Glutamatergic neuron (in vitro differentiated cells): ENCODE measurements at regions not wholly inside any gene's neighbourhood (a gene's known extent, or its start where the extent isn't known, plus 50 kb on each side); places are given as distances from the start of the nearest gene placed in this dataset.

Experiments
- DNase-seq: peaks from one replicate; pipeline ENCODE4 v3.0.0; 2022
- H3K27ac Mint-ChIP-seq: one replicate; pipeline ENCODE4 v1.8.0; 2020; ENCODE audit warnings: mild to moderate bottlenecking, mixed read lengths, inconsistent platforms; ENCODE audit not compliant: unreplicated experiment
- H3K27me3 Mint-ChIP-seq: one replicate; pipeline ENCODE4 v1.8.0; 2020; ENCODE audit warnings: mild to moderate bottlenecking, moderate library complexity, mixed read lengths, inconsistent platforms; ENCODE audit not compliant: unreplicated experiment
- H3K36me3 Mint-ChIP-seq: one replicate; pipeline ENCODE4 v1.8.0; 2020; ENCODE audit warnings: mild to moderate bottlenecking, mixed read lengths, inconsistent platforms; ENCODE audit not compliant: unreplicated experiment
- H3K4me1 Mint-ChIP-seq: one replicate; pipeline ENCODE4 v1.8.0; 2020; ENCODE audit warnings: mild to moderate bottlenecking, low read depth, mixed read lengths, inconsistent platforms; ENCODE audit not compliant: unreplicated experiment
- H3K4me3 Mint-ChIP-seq: one replicate; pipeline ENCODE4 v1.8.0; 2020; ENCODE audit warnings: mild to moderate bottlenecking, mixed read lengths, inconsistent platforms; ENCODE audit not compliant: unreplicated experiment
- H3K9me3 Mint-ChIP-seq: one replicate; pipeline ENCODE4 v1.8.0; 2020; ENCODE audit warnings: mild to moderate bottlenecking, moderate library complexity, mixed read lengths, inconsistent platforms; ENCODE audit not compliant: unreplicated experiment
- CTCF ChIP-seq: fragments of 200-600 bp; sonication (generic); IDR thresholded peaks from one replicate; pipeline ENCODE4 v1.5.0; 2021; ENCODE audit not compliant: partially characterized antibody, unreplicated experiment

GRCh38 chr5:110096419-110096818, 406.7 kb downstream of the MAN2A1 start:
- H3K4me1 Mint-ChIP-seq, result no peaks in the 10 kb centered on the region
- TF ChIP-seq CTCF, result no peak

GRCh38 chr5:110099572-110099971, 409.8 kb downstream of the MAN2A1 start:
- no peak for DNase-seq
- TF ChIP-seq CTCF, result no peak
- H3K27ac Mint-ChIP-seq, result no peak overlapping the region
- H3K9me3 Mint-ChIP-seq, result no peaks in the 10 kb centered on the region
- H3K4me1 Mint-ChIP-seq, result no peaks in the 10 kb centered on the region
- H3K4me3 Mint-ChIP-seq, result no peak overlapping the region
- H3K27me3 Mint-ChIP-seq, result no peaks in the 10 kb centered on the region
- H3K36me3 Mint-ChIP-seq, result no peaks in the 10 kb centered on the region

More at GRCh38 chr5:110096419-110096818, 406.7 kb downstream of the MAN2A1 start:
- DNase-seq, result no peak
- H3K27ac Mint-ChIP-seq, result no peak overlapping the region
- H3K4me3 Mint-ChIP-seq, result no peak overlapping the region
- H3K36me3 Mint-ChIP-seq, result no peaks in the 10 kb centered on the region
- H3K27me3 Mint-ChIP-seq, result no peaks in the 10 kb centered on the region
- no peaks in the 10 kb centered on the region for H3K9me3 Mint-ChIP-seq

GRCh38 chr5:110103081-110103480, 413.4 kb downstream of the MAN2A1 start:
- DNase-seq, result no peak
- Mint-ChIP-seq H3K36me3 (no peaks in the 10 kb centered on the region), H3K27ac (no peak overlapping the region), H3K9me3 (peaks cover 2% of the 10 kb centered on the region), H3K27me3 (no peaks in the 10 kb centered on the region), H3K4me1 (no peaks in the 10 kb centered on the region), H3K4me3 (no peak overlapping the region)
- TF ChIP-seq CTCF, result no peak

- H3K27ac Mint-ChIP-seq, result no peak overlapping the region
- H3K27me3 Mint-ChIP-seq, result no peaks in the 10 kb centered on the region
- peaks cover 2% of the 10 kb centered on the region for H3K9me3 Mint-ChIP-seq
Measured at GRCh38 chr5:110104060-110104725, 414.5 kb downstream of the MAN2A1 start.

More at GRCh38 chr5:110104060-110104725, 414.5 kb downstream of the MAN2A1 start:
- Mint-ChIP-seq H3K4me3 (no peak overlapping the region), H3K4me1 (no peaks in the 10 kb centered on the region), H3K36me3 (no peaks in the 10 kb centered on the region)
- TF ChIP-seq CTCF, result no peak
- no peak for DNase-seq
